Transverse colon (tissue), 4 donors: ENCODE measurements at regions not wholly inside any gene's neighbourhood (a gene's known extent, or its start where the extent isn't known, plus 50 kb on each side); places are given as distances from the start of the nearest gene placed in this dataset.

Experiments
- DNase-seq: peaks from one replicate; pipeline ENCODE4 v3.0.0-alpha.2; 2019
- H3K27ac ChIP-seq, 4 donors: fragments of 200-600 bp; sonication (generic); 2 replicates each; pipeline ENCODE4 v1.5.1; 2016 to 2018; ENCODE audit warnings: inconsistent platforms in 4 of 4
- H3K27me3 ChIP-seq: fragments of 200-600 bp; sonication (generic); 2 replicates; pipeline ENCODE4 v1.5.1; 2017; ENCODE audit warnings: inconsistent platforms
- H3K36me3 ChIP-seq, 4 donors: fragments of 200-600 bp; sonication (generic); 2 replicates each; pipeline ENCODE4 v1.5.1; 2017 to 2019; ENCODE audit warnings: inconsistent platforms in 4 of 4
- H3K4me1 ChIP-seq, 4 donors: fragments of 200-600 bp; sonication (generic); 2 replicates each; pipeline ENCODE4 v1.5.1; 2017 to 2020; ENCODE audit warnings: inconsistent platforms in 4 of 4
- H3K4me3 ChIP-seq, 4 donors: fragments of 200-600 bp; sonication (generic); 1 replicate in 1 of 4; 2 replicates in 3 of 4; pipeline versions ENCODE4 v1.5.1 to v1.6.1; 2017 to 2019; ENCODE audit warnings: inconsistent platforms in 4 of 4
- H3K9me3 ChIP-seq, 2 donors: fragments of 200-600 bp; sonication (generic); 2 replicates each; pipeline ENCODE4 v1.5.1; 2017 to 2019; ENCODE audit warnings: inconsistent platforms in 2 of 2
- CTCF ChIP-seq, 5 experiments: fragments of 200-600 bp in 3 of 5; fragments of 450-650 bp in 2 of 5; sonication (generic) in 3 of 5; IDR thresholded peaks; 1 replicate in 2 of 5; 2 replicates in 3 of 5; pipeline ENCODE4 v1.5.1; 2016 to 2017; ENCODE audit warnings: antibody characterized with exemption in 5 of 5, inconsistent platforms in 3 of 5, mild to moderate bottlenecking in 2 of 5, moderate library complexity in 1 of 5
- EP300 ChIP-seq: sonication (generic); formaldehyde crosslinking; IDR thresholded peaks from one replicate; pipeline ENCODE4 v1.6.1; 2017; ENCODE audit warnings: antibody characterized with exemption, low read depth
- POLR2A ChIP-seq: fragments of 450-650 bp; IDR thresholded peaks from one replicate; pipeline ENCODE4 v1.6.1; 2016; ENCODE audit warnings: antibody characterized with exemption, mild to moderate bottlenecking, moderate library complexity
- POLR2AphosphoS5 ChIP-seq, 3 donors: sonication (generic); formaldehyde crosslinking; IDR thresholded peaks; one replicate each; pipeline ENCODE4 v1.6.1; 2016; ENCODE audit warnings: antibody characterized with exemption in 3 of 3
- WGBS, 2 donors: methylation state at CpG; one replicate each; pipeline ENCODE4 v1.1.5; 2018; ENCODE audit warnings: low coverage in 1 of 2; 5-methylcytosine and 5-hydroxymethylcytosine counted together
- in situ Hi-C, 4 donors: fragments of 200-750 bp; cut with MboI; loops; one replicate each; pipeline versions ENCODE4 v1.15.0 to v1.15.1; 2017; ENCODE audit warnings: low sequenced_read_pairs in 3 of 4, low pct_ligation_motif_present in 1 of 4, low pct_unique_long_range_greater_than_20kb in 1 of 4
- intact Hi-C: fragments of 100-400 bp; cut with DNase I; formaldehyde crosslinking; loops from one replicate; pipeline ENCODE4 v1.15.1; 2023; ENCODE audit warnings: low total_unique reads

GRCh38 chr12:28068467-28068866 is 95.9 kb upstream of the PTHLH start:
- Histone ChIP-seq H3K36me3 (no peaks in the 10 kb centered on the region), H3K4me3 (no peak overlapping the region), H3K9me3 (no peaks in the 10 kb centered on the region), H3K27me3 (no peaks in the 10 kb centered on the region), H3K4me1 (no peaks in the 10 kb centered on the region), H3K27ac (no peak overlapping the region)
- no peak for TF ChIP-seq CTCF (IDR thresholded peaks at IDR 0.05)
- TF ChIP-seq EP300: no peak
- TF ChIP-seq POLR2A: no peak
- TF ChIP-seq POLR2AphosphoS5 (IDR thresholded peaks at IDR 0.05): no peak
- DNase-seq: no peak
- intact Hi-C loops (no loop called here), in situ Hi-C loops (no loop called here)

- no peak for DNase-seq
- in situ Hi-C loops (no loop called here), intact Hi-C loops (no loop called here)
- H3K27me3 ChIP-seq: no peaks in the 10 kb centered on the region
- no peak overlapping the region for H3K27ac ChIP-seq
- H3K9me3 ChIP-seq: peaks cover 0 to 4% of the 10 kb centered on the region in 2 donors
- no peaks in the 10 kb centered on the region for H3K4me1 ChIP-seq
- H3K4me3 ChIP-seq: no peak overlapping the region
- TF ChIP-seq POLR2A: no peak
- no peaks in the 10 kb centered on the region for H3K36me3 ChIP-seq
Measured at GRCh38 chr12:28079539-28079938, 107.0 kb upstream of the PTHLH start.

GRCh38 chr12:28082096-28082495 is 108.2 kb upstream of the CCDC91 start:
- Histone ChIP-seq H3K27ac (no peak overlapping the region), H3K36me3 (no peaks in the 10 kb centered on the region), H3K4me1 (no peaks in the 10 kb centered on the region), H3K27me3 (no peaks in the 10 kb centered on the region), H3K4me3 (no peak overlapping the region), H3K9me3 (no peaks in the 10 kb centered on the region)
- intact Hi-C loops (no loop called here), in situ Hi-C loops (no loop called here)
- WGBS, 2 donors: 35 to 83% methylated on average over 1 of the region's 1 CpG
- TF ChIP-seq POLR2AphosphoS5 (IDR thresholded peaks at IDR 0.05) (no peak), EP300 (no peak), CTCF (IDR thresholded peaks at IDR 0.05) (no peak), POLR2A (no peak)
- DNase-seq: no peak

- H3K27me3 ChIP-seq: no peaks in the 10 kb centered on the region
- in situ Hi-C loops: no loop called here
- H3K9me3 ChIP-seq: no peaks in the 10 kb centered on the region
- TF ChIP-seq POLR2AphosphoS5 (IDR thresholded peaks at IDR 0.05) (no peak), EP300 (no peak), CTCF (IDR thresholded peaks at IDR 0.05) (no peak), POLR2A (no peak)
- DNase-seq: no peak
- intact Hi-C loops: no loop called here
- H3K4me3 ChIP-seq: no peak overlapping the region
- no peak overlapping the region for H3K27ac ChIP-seq
- H3K36me3 ChIP-seq: no peaks in the 10 kb centered on the region
- H3K4me1 ChIP-seq: no peaks in the 10 kb centered on the region
- WGBS, 2 donors: 60 to 62% methylated on average over 7 of the region's 7 CpGs
Measured at GRCh38 chr12:28083840-28084678, 106.2 kb upstream of the CCDC91 start.
